ENCODE measurements at regions not wholly inside any gene's neighbourhood (a gene's known extent, or its start where the extent isn't known, plus 50 kb on each side); places are given as distances from the start of the nearest gene placed in this dataset.

DNA sequence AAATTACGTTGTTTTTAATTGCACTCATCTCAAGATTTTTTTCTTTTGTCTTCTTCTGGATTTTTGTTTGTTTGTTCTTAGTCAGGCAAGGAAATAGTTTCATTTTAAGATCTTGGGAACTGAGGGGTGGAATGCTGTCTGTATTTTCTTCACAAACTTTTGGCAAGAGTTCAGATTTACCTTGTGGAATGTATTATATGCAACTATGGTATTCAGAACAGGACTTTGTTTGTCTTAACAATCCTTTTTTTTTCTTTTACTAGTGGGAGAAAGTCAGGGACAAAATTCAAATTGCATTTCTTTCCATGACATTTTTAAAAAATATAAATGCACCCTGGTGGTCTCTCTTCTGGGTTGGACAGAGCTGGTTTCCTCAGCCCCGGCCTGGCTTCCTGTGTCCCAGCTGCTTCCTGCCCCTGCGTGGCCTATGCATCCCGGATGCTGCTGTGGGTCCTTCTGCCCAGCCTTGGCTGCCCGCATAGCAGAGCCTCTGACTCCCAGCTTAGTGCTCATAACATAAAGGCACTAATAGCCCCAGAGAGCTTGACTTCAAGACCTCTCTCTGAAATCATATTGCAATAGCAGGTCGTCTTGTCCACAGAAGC is 520.7 kb downstream of the QKI start:
- TF ChIP-seq, protein P1, sequence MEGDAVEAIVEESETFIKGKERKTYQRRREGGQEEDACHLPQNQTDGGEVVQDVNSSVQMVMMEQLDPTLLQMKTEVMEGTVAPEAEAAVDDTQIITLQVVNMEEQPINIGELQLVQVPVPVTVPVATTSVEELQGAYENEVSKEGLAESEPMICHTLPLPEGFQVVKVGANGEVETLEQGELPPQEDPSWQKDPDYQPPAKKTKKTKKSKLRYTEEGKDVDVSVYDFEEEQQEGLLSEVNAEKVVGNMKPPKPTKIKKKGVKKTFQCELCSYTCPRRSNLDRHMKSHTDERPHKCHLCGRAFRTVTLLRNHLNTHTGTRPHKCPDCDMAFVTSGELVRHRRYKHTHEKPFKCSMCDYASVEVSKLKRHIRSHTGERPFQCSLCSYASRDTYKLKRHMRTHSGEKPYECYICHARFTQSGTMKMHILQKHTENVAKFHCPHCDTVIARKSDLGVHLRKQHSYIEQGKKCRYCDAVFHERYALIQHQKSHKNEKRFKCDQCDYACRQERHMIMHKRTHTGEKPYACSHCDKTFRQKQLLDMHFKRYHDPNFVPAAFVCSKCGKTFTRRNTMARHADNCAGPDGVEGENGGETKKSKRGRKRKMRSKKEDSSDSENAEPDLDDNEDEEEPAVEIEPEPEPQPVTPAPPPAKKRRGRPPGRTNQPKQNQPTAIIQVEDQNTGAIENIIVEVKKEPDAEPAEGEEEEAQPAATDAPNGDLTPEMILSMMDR (conservative IDR thresholded peaks at IDR 0.05; ENCODE audit: low read depth, low read length), result no peak
- TF ChIP-seq POLR2A (IDR thresholded peaks at IDR 0.05; ENCODE audit: low read depth, low read length), result no peak

Data from IMR-90 (cell line).